Ovary (tissue), 3 donors: ENCODE measurements at regions not wholly inside any gene's neighbourhood (a gene's known extent, or its start where the extent isn't known, plus 50 kb on each side); places are given as distances from the start of the nearest gene placed in this dataset.

Source experiments
- CTCF ChIP-seq, 3 donors: fragments of 450-650 bp in 2 of 3; fragments of 200-600 bp in 1 of 3; IDR thresholded peaks; one replicate each; pipeline versions ENCODE4 v1.5.1 to v1.8.0; 2016 to 2022; ENCODE audit warnings: antibody characterized with exemption in 3 of 3, mild to moderate bottlenecking in 1 of 3
- POLR2A ChIP-seq: fragments of 450-650 bp; IDR thresholded peaks from one replicate; pipeline ENCODE4 v1.6.1; 2017; ENCODE audit warnings: antibody characterized with exemption, mild to moderate bottlenecking, moderate library complexity
- donor health status: DM: no; HTN: no; CAD: no.

- TF ChIP-seq CTCF (IDR thresholded peaks at IDR 0.05): no peak
- no peak for TF ChIP-seq POLR2A
These were observed 55.9 kb upstream of the SP3 start for GRCh38 chr2:174020926-174021662.
